Calu3 (cell line): ENCODE measurements at regions not wholly inside any gene's neighbourhood (a gene's known extent, or its start where the extent isn't known, plus 50 kb on each side); places are given as distances from the start of the nearest gene placed in this dataset.

Experiments
- BruUV-seq: library from RNA; stranded (reverse); fragments of 400-500 nt; replicated peaks from 2 replicates; lab custom pipeline; 2021; lab: Mats Ljungman, UMichigan
- CTCF ChIA-PET: fragments of 300-600 bp; sonication (Branson Sonifier 250); formaldehyde crosslinking; loops from one replicate; lab custom pipeline; 2022; ENCODE audit warnings: antibody characterized with exemption; lab: Charles Lee
- DNase-seq: peaks from one replicate; pipeline ENCODE4 v3.0.0; 2022
- H3K27ac Mint-ChIP-seq: one replicate; pipeline ENCODE4 v1.8.0; 2022; ENCODE audit warnings: mixed read lengths; ENCODE audit not compliant: unreplicated experiment
- H3K27me3 Mint-ChIP-seq: one replicate; pipeline ENCODE4 v1.8.0; 2022; ENCODE audit warnings: mixed read lengths; ENCODE audit not compliant: unreplicated experiment
- H3K36me3 Mint-ChIP-seq: one replicate; pipeline ENCODE4 v1.8.0; 2022; ENCODE audit warnings: mild to moderate bottlenecking, moderate library complexity, mixed read lengths; ENCODE audit not compliant: insufficient read depth, unreplicated experiment
- H3K4me1 Mint-ChIP-seq: one replicate; pipeline ENCODE4 v1.8.0; 2022; ENCODE audit warnings: mild to moderate bottlenecking, low read depth, mixed read lengths; ENCODE audit not compliant: unreplicated experiment
- H3K4me3 Mint-ChIP-seq: one replicate; pipeline ENCODE4 v1.8.0; 2022; ENCODE audit warnings: mild to moderate bottlenecking, low read depth, moderate library complexity, mixed read lengths; ENCODE audit not compliant: unreplicated experiment
- H3K9me3 Mint-ChIP-seq: one replicate; pipeline ENCODE4 v1.8.0; 2022; ENCODE audit warnings: low read depth, mixed read lengths; ENCODE audit not compliant: unreplicated experiment
- CTCF ChIP-seq: fragments of 200-600 bp; IDR thresholded peaks from one replicate; pipeline ENCODE4 v1.8.0; 2022; ENCODE audit warnings: antibody characterized with exemption; ENCODE audit not compliant: unreplicated experiment
- intact Hi-C: fragments of 100-400 bp; cut with micrococcal nuclease; formaldehyde crosslinking; loops from one replicate; pipeline ENCODE4 v1.10.0; 2022; ENCODE audit not compliant: unreplicated experiment

DNA sequence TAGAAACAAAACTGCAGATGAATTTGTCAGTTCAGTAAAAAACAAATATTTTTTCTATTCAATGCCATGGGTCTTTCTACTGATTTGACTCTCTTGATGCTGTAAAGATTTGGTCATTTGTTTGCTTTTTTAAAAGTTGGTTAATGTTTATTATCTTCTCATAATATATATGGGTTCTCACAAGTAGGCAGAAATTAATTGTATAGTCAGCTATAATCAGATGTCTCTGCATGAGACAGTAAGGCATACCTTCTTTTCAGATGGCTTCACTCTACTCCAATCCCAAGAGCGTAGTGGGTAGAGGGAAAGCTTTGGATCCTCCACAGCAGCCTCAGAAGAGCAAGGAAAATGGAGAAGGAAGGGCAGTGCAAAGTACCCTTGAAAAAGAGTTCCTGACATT lies 1202.9 kb upstream of the CELF4 start:
- intact Hi-C loops = no loop called here
- no TSS peak for BruUV-seq
- Mint-ChIP-seq H3K36me3 (no peaks in the 10 kb centered on the region), H3K4me3 (no peak overlapping the region), H3K4me1 (no peaks in the 10 kb centered on the region), H3K27ac (no peak overlapping the region), H3K27me3 (peaks cover 16% of the 10 kb centered on the region), H3K9me3 (peaks cover 3% of the 10 kb centered on the region)
- DNase-seq = no peak
- TF ChIP-seq CTCF = no peak
- CTCF ChIA-PET = no interaction called here

GRCh38 chr18:38759457-38759856 lies 1193.9 kb upstream of the CELF4 start:
- Mint-ChIP-seq H3K27ac (no peak overlapping the region), H3K4me3 (no peak overlapping the region), H3K36me3 (no peaks in the 10 kb centered on the region), H3K9me3 (no peaks in the 10 kb centered on the region), H3K27me3 (peaks cover 14% of the 10 kb centered on the region), H3K4me1 (no peaks in the 10 kb centered on the region)
- intact Hi-C loops = no loop called here
- CTCF ChIA-PET = no interaction called here
- no TSS peak for BruUV-seq
- DNase-seq = no peak
- no peak for TF ChIP-seq CTCF

DNA sequence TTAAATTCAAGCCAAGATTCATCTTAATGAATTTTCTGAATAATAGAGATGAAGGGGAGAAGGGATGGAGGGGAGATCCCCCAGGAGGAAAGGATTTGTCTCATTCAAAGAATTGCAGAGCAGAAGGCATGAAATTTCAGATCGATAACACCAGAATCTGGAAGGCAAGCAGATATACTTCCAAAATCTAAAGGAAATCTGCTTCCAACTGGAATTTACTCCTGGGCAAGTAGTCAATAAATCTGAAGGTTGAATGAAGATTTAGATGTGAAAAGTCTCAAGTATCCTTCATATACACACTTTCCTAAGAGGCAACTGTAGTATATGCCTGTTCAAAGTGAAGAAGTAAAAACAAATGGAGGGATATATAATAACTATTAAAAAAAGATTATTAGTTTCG lies 1190.8 kb upstream of the CELF4 start:
- Mint-ChIP-seq H3K4me1 (no peaks in the 10 kb centered on the region), H3K36me3 (no peaks in the 10 kb centered on the region), H3K27ac (no peak overlapping the region), H3K4me3 (no peak overlapping the region), H3K9me3 (no peaks in the 10 kb centered on the region), H3K27me3 (no peaks in the 10 kb centered on the region)
- DNase-seq = no peak
- CTCF ChIA-PET = no interaction called here
- intact Hi-C loops = no loop called here
- BruUV-seq = no TSS peak
- TF ChIP-seq CTCF = no peak

GRCh38 chr18:38752430-38752829 lies 1186.8 kb upstream of the CELF4 start:
- Mint-ChIP-seq H3K36me3 (no peaks in the 10 kb centered on the region), H3K27ac (no peak overlapping the region), H3K4me1 (peaks cover 1% of the 10 kb centered on the region), H3K27me3 (no peaks in the 10 kb centered on the region), H3K4me3 (no peak overlapping the region), H3K9me3 (no peaks in the 10 kb centered on the region)
- DNase-seq = no peak
- intact Hi-C loops = no loop called here
- CTCF ChIA-PET = no interaction called here
- no TSS peak for BruUV-seq
- no peak for TF ChIP-seq CTCF
